ENCODE measurements at regions not wholly inside any gene's neighbourhood (a gene's known extent, or its start where the extent isn't known, plus 50 kb on each side); places are given as distances from the start of the nearest gene placed in this dataset.

DNA sequence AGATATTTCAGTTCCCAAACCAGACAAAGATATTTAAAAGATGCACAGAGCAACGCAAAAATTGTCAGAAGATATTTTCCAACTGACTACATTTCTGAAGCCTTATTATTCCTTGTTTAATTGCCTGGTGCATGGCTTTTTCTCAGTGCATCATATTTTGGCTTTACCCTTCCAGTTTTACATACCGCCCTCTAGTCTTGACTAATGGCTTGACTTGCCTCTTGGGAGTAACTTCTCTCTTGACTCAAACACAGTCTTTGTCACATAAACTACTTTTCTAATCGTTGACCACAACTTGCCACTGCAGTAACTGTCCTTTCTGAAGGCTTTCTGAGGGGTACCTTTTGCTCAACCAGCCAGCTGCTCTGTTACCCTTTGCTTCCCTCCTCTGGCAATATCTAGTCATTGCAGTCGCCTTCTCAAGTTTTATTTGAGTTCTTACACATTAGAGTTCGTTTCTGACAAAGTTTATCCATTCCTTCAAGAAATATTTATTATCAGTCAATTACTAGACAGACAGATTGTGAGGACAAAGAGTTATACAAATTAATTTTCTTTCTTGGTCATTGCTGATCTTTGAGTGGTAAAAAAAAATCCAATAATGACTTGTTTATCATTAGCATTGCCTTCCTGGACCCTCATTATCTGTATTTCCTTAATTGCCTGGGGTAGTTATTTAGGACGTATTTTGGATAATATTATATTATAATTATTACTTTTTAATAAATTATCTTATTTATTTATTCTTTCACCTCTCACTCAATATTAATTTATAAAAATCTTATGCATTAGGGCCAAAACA lies 506.9 kb upstream of the PCDH10 start:
- no peak overlapping the region for H3K4me3 ChIP-seq (ENCODE audit: low read depth, low read length)
- DNase-seq (ENCODE audit: low read depth) (peak; percentile 32), FAIRE-seq (no peak)
- TF ChIP-seq, protein P1, sequence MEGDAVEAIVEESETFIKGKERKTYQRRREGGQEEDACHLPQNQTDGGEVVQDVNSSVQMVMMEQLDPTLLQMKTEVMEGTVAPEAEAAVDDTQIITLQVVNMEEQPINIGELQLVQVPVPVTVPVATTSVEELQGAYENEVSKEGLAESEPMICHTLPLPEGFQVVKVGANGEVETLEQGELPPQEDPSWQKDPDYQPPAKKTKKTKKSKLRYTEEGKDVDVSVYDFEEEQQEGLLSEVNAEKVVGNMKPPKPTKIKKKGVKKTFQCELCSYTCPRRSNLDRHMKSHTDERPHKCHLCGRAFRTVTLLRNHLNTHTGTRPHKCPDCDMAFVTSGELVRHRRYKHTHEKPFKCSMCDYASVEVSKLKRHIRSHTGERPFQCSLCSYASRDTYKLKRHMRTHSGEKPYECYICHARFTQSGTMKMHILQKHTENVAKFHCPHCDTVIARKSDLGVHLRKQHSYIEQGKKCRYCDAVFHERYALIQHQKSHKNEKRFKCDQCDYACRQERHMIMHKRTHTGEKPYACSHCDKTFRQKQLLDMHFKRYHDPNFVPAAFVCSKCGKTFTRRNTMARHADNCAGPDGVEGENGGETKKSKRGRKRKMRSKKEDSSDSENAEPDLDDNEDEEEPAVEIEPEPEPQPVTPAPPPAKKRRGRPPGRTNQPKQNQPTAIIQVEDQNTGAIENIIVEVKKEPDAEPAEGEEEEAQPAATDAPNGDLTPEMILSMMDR (IDR thresholded peaks at IDR 0.05; ENCODE audit: insufficient read depth, low read length, severe bottlenecking) = peak; percentile 67
- H3K27me3 ChIP-seq (ENCODE audit: control insufficient read depth, insufficient read depth, low read length) = no peaks in the 10 kb centered on the region
- no peaks in the 10 kb centered on the region for H3K36me3 ChIP-seq (ENCODE audit: control insufficient read depth, insufficient read depth, low read length)

DNA sequence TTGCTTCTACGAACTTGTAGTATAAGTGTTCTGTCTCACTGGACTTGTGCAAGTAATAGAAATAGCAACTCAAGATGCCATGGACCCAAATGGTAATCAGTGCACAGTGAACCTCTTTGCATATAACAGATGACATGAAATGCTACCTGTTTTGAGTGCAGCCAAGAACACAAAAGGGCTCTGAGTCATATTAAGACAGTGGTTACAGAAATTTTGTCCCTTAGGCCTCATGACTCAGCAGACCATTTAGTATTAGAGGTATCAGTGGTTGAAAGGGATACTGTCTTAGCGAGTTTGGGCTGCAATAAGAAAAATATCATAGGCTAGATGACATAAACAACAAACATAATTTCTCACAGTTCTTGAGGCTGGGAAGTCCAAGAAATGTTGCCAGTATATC lies 502.9 kb upstream of the PCDH10 start:
- no peaks in the 10 kb centered on the region for H3K27me3 ChIP-seq (ENCODE audit: control insufficient read depth, insufficient read depth, low read length)
- no peak overlapping the region for H3K4me3 ChIP-seq (ENCODE audit: low read depth, low read length)
- DNase-seq (ENCODE audit: low read depth) = peak; percentile 39
- no peak for FAIRE-seq
- H3K36me3 ChIP-seq (ENCODE audit: control insufficient read depth, insufficient read depth, low read length) = no peaks in the 10 kb centered on the region
- TF ChIP-seq, protein P1 (IDR thresholded peaks at IDR 0.05; ENCODE audit: insufficient read depth, low read length, severe bottlenecking) = no peak

DNA sequence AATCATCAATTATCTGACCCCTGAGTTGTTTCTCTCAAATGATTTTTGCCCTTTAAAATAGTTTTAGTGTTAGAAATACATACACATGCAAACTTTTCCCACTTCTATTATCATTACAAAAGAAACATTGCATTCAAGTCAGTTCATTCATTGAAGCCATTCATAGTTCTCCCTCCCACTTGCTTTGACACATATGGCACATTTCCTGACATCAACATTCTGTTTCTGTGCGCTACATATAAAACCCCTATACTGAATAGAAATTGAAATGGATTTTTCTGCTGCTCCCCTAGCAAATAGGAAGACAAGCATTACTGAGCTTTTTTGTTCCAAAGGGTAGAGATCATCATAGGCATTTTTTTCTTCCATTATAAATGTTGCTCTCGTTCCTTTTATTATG lies 497.9 kb upstream of the PCDH10 start:
- TF ChIP-seq, protein P1 (IDR thresholded peaks at IDR 0.05; ENCODE audit: insufficient read depth, low read length, severe bottlenecking) = no peak
- no peaks in the 10 kb centered on the region for H3K36me3 ChIP-seq (ENCODE audit: control insufficient read depth, insufficient read depth, low read length)
- FAIRE-seq = no peak

DNA sequence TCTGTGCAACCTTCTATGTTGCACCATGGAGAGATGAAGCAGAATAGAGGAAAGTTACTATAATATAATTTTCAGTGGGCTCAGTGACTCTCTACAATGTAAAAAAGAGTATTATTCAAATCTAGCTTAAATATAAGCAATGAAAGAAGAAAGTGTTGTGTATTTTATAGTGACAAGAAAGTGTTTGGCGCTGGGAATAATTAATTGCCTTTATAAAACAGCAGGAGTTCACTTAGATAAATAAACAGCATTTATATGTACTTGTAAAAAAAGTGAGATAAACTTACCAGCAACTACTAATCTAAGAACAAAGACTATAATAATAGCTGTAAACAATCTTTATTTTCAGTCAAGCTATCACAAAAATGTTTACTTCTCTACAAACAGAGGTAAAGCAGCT lies 488.9 kb upstream of the PCDH10 start:
- TF ChIP-seq, protein P1 (IDR thresholded peaks at IDR 0.05; ENCODE audit: insufficient read depth, low read length, severe bottlenecking) = no peak

More for the DNA sequence above, 497.9 kb upstream of the PCDH10 start:
- H3K27me3 ChIP-seq (ENCODE audit: control insufficient read depth, insufficient read depth, low read length) = no peaks in the 10 kb centered on the region
- no peak overlapping the region for H3K4me3 ChIP-seq (ENCODE audit: low read depth, low read length)
- no peak for DNase-seq (ENCODE audit: low read depth)

DNA sequence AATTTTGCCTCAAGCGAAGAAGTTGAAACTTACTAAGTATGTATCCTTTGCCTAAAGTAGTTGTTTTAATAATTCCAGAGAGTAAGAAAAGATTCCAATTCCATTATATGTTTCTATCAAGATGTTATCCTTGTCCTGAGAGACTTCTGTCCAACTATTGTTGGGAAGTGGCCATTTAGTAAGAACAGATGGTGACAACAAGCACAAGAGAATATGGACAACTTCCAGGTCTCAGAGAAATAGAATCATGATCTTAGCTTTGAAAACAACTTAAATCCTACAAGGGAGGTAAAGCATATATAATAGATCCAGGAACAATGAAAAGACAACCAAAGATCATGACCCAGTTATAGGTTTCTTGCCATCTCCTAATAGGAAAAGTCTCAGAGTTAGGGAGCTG lies 486.6 kb upstream of the PCDH10 start:
- DNase-seq (ENCODE audit: low read depth) (no peak), FAIRE-seq (no peak)
- TF ChIP-seq, protein P1 (IDR thresholded peaks at IDR 0.05; ENCODE audit: insufficient read depth, low read length, severe bottlenecking) = no peak
- Histone ChIP-seq H3K4me3 (ENCODE audit: low read depth, low read length) (no peak overlapping the region), H3K27me3 (ENCODE audit: control insufficient read depth, insufficient read depth, low read length) (no peaks in the 10 kb centered on the region), H3K36me3 (ENCODE audit: control insufficient read depth, insufficient read depth, low read length) (no peaks in the 10 kb centered on the region)

More for the DNA sequence above, 488.9 kb upstream of the PCDH10 start:
- H3K27me3 ChIP-seq (ENCODE audit: control insufficient read depth, insufficient read depth, low read length) = no peaks in the 10 kb centered on the region
- no peak for FAIRE-seq
- H3K36me3 ChIP-seq (ENCODE audit: control insufficient read depth, insufficient read depth, low read length) = no peaks in the 10 kb centered on the region
- H3K4me3 ChIP-seq (ENCODE audit: low read depth, low read length) = no peak overlapping the region
- DNase-seq (ENCODE audit: low read depth) = no peak

DNA sequence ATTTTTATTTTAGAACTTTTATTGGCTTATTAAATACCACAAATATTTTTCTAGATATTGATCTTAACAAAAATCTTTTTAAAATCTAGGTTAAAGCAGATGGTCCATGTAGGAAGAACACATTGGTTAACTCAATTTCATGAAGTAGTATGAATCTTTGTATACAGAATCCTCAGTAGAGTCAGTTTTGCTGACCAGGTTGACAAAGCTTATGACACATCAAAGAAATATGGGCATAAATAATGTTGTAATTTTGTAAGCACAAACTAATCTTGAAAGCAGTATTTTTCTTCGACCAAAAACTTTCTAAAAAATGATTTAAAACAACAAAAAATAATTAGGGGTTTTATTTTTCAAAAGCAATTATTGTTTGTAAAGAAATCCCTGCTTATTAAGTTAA lies 479.3 kb upstream of the PCDH10 start:
- no peaks in the 10 kb centered on the region for H3K36me3 ChIP-seq (ENCODE audit: control insufficient read depth, insufficient read depth, low read length)
- no peaks in the 10 kb centered on the region for H3K27me3 ChIP-seq (ENCODE audit: control insufficient read depth, insufficient read depth, low read length)
- DNase-seq (ENCODE audit: low read depth) = peak; percentile 7
- no peak for FAIRE-seq
- no peak overlapping the region for H3K4me3 ChIP-seq (ENCODE audit: low read depth, low read length)
- TF ChIP-seq, protein P1 (IDR thresholded peaks at IDR 0.05; ENCODE audit: insufficient read depth, low read length, severe bottlenecking) = no peak
